Neural cell (in vitro differentiated cells): ENCODE measurements at regions not wholly inside any gene's neighbourhood (a gene's known extent, or its start where the extent isn't known, plus 50 kb on each side); places are given as distances from the start of the nearest gene placed in this dataset.

Source experiments
- H2AFZ ChIP-seq: fragments of 200-600, 300-800 bp; sonication (generic), shearing (Covaris generic); 2 replicates; pipeline ENCODE4 v1.6.0; 2014; ENCODE audit warnings: low read depth, mild to moderate bottlenecking, antibody characterized with exemption, low read length, moderate library complexity
- H3F3A ChIP-seq: fragments of 200-600 bp; shearing (Covaris generic); 2 replicates; pipeline ENCODE4 v1.6.1; 2016; ENCODE audit warnings: mild to moderate bottlenecking, moderate library complexity, mixed read lengths, antibody characterized with exemption, low read length; ENCODE audit not compliant: insufficient read depth, poor library complexity, severe bottlenecking
- H3K27ac ChIP-seq: fragments of 200-600, 300-800 bp; sonication (generic), shearing (Covaris generic); 2 replicates; pipeline ENCODE4 v1.5.1; 2014; ENCODE audit warnings: mild to moderate bottlenecking, low read length, moderate library complexity
- H3K27me3 ChIP-seq: fragments of 300-800, 200-600 bp; sonication (generic), shearing (Covaris generic); 2 replicates; pipeline ENCODE4 v1.6.0; 2014; ENCODE audit warnings: mild to moderate bottlenecking, low read depth, low read length, moderate library complexity; ENCODE audit not compliant: insufficient read depth
- H3K36me3 ChIP-seq: fragments of 300-800, 200-600 bp; sonication (generic), shearing (Covaris generic); 2 replicates; pipeline ENCODE4 v1.5.1; 2014; ENCODE audit warnings: mild to moderate bottlenecking, antibody characterized with exemption, low read length, moderate library complexity; ENCODE audit not compliant: insufficient read depth
- H3K4me2 ChIP-seq: fragments of 300-800, 200-600 bp; sonication (generic), shearing (Covaris generic); 2 replicates; pipeline ENCODE4 v1.6.0; 2014; ENCODE audit warnings: mild to moderate bottlenecking, low read length
- H3K4me3 ChIP-seq: fragments of 300-800, 200-600 bp; sonication (generic), shearing (Covaris generic); 2 replicates; pipeline ENCODE4 v1.5.1; 2014; ENCODE audit warnings: mild to moderate bottlenecking, low read length, moderate library complexity
- H3K79me2 ChIP-seq: fragments of 200-600 bp; shearing (Covaris generic); replicated peaks from 2 replicates; pipeline ENCODE4 v1.6.0; 2014; ENCODE audit warnings: mild to moderate bottlenecking, low read length, moderate library complexity; ENCODE audit not compliant: insufficient read depth
- H3K9ac ChIP-seq: fragments of 300-800, 200-600 bp; sonication (generic), shearing (Covaris generic); 2 replicates; pipeline ENCODE4 v1.6.1; 2016; ENCODE audit warnings: mild to moderate bottlenecking, low read length, mixed read lengths
- H3K9me2 ChIP-seq: fragments of 200-600 bp; shearing (Covaris generic); 2 replicates; pipeline ENCODE4 v1.6.1; 2016; ENCODE audit warnings: mild to moderate bottlenecking, low read length, mixed read lengths; ENCODE audit not compliant: insufficient read depth
- H3K9me3 ChIP-seq: fragments of 200-600, 300-800 bp; sonication (generic), shearing (Covaris generic); 2 replicates; pipeline ENCODE4 v1.6.1; 2016; ENCODE audit warnings: mild to moderate bottlenecking, mixed run types, low read length, moderate library complexity, mixed read lengths
- H4K20me1 ChIP-seq: fragments of 200-600 bp; shearing (Covaris generic); 2 replicates; pipeline ENCODE4 v1.6.1; 2016; ENCODE audit warnings: mild to moderate bottlenecking, mixed run types; ENCODE audit not compliant: insufficient read depth
- CTCF ChIP-seq: fragments of 450-650 bp; IDR thresholded peaks from 2 replicates; pipeline ENCODE4 v1.5.1; 2014; ENCODE audit warnings: antibody characterized with exemption, mild to moderate bottlenecking, moderate library complexity; ENCODE audit not compliant: poor library complexity, severe bottlenecking
- EP300 ChIP-seq: fragments of 450-650 bp; conservative IDR thresholded peaks from 2 replicates; pipeline ENCODE4 v1.6.1; 2014; ENCODE audit warnings: antibody characterized with exemption, mild to moderate bottlenecking, moderate library complexity; ENCODE audit not compliant: poor library complexity, severe bottlenecking
- EZH2 ChIP-seq: fragments of 200-600, 300-800 bp; shearing (Covaris generic), sonication (generic); IDR thresholded peaks from 2 replicates; pipeline ENCODE4 v1.6.1; 2014; ENCODE audit warnings: antibody characterized with exemption, low read length, borderline replicate concordance, mild to moderate bottlenecking; ENCODE audit not compliant: insufficient read depth, poor library complexity, severe bottlenecking
- MXI1 ChIP-seq: fragments of 450-650 bp; conservative IDR thresholded peaks from 2 replicates; pipeline ENCODE4 v1.6.1; 2014; ENCODE audit warnings: antibody characterized with exemption, mild to moderate bottlenecking; ENCODE audit not compliant: poor library complexity, severe bottlenecking
- POLR2AphosphoS5 ChIP-seq: IDR thresholded peaks from 2 replicates; pipeline ENCODE4 v1.6.1; 2012
- RAD21 ChIP-seq: fragments of 450-650 bp; conservative IDR thresholded peaks from 2 replicates; pipeline ENCODE4 v1.6.1; 2014; ENCODE audit warnings: antibody characterized with exemption, mild to moderate bottlenecking, moderate library complexity
- REST ChIP-seq: IDR thresholded peaks from 2 replicates; pipeline ENCODE4 v1.6.1; 2012; ENCODE audit warnings: borderline replicate concordance
- SMC3 ChIP-seq: fragments of 450-650 bp; conservative IDR thresholded peaks from 2 replicates; pipeline ENCODE4 v1.6.1; 2014; ENCODE audit warnings: antibody characterized with exemption, mild to moderate bottlenecking, moderate library complexity; ENCODE audit not compliant: poor library complexity
- TAF1 ChIP-seq: IDR thresholded peaks from 2 replicates; pipeline ENCODE4 v1.6.1; 2012; ENCODE audit warnings: low read depth

GRCh38 chr18:76307293-76307690 lies 187.8 kb downstream of the ZNF516 start:
- Histone ChIP-seq H2AFZ (no peak overlapping the region), H3K4me3 (no peak overlapping the region), H4K20me1 (no peaks in the 10 kb centered on the region), H3K9me2 (no peaks in the 10 kb centered on the region), H3K79me2 (no peaks in the 10 kb centered on the region), H3K9ac (no peak overlapping the region), H3K27me3 (no peaks in the 10 kb centered on the region), H3F3A (no peaks in the 10 kb centered on the region), H3K27ac (no peak overlapping the region), H3K9me3 (no peaks in the 10 kb centered on the region), H3K4me2 (no peak overlapping the region), H3K36me3 (no peaks in the 10 kb centered on the region)
- TF ChIP-seq RAD21 (no peak), TAF1 (no peak), POLR2AphosphoS5 (no peak), MXI1 (no peak), EZH2 (no peak), CTCF (no peak), EP300 (no peak), REST (no peak), SMC3 (no peak)

- H3F3A ChIP-seq = no peaks in the 10 kb centered on the region
- H2AFZ ChIP-seq = no peak overlapping the region
Measured at GRCh38 chr18:76306685-76307292, 188.3 kb downstream of the ZNF516 start.

More at GRCh38 chr18:76306685-76307292, 188.3 kb downstream of the ZNF516 start:
- Histone ChIP-seq H3K4me3 (no peak overlapping the region), H3K27ac (no peak overlapping the region), H4K20me1 (no peaks in the 10 kb centered on the region), H3K9me2 (no peaks in the 10 kb centered on the region), H3K79me2 (no peaks in the 10 kb centered on the region), H3K9me3 (no peaks in the 10 kb centered on the region), H3K9ac (no peak overlapping the region), H3K36me3 (no peaks in the 10 kb centered on the region), H3K27me3 (no peaks in the 10 kb centered on the region), H3K4me2 (no peak overlapping the region)
- TF ChIP-seq RAD21 = no peak
- no peak for TF ChIP-seq TAF1
- TF ChIP-seq EZH2 = no peak
- TF ChIP-seq POLR2AphosphoS5 = no peak
- no peak for TF ChIP-seq EP300
- TF ChIP-seq SMC3 = no peak
- no peak for TF ChIP-seq REST
- no peak for TF ChIP-seq CTCF
- no peak for TF ChIP-seq MXI1
